ENCODE measurements at regions not wholly inside any gene's neighbourhood (a gene's known extent, or its start where the extent isn't known, plus 50 kb on each side); places are given as distances from the start of the nearest gene placed in this dataset.

GRCh38 chr13:68851026-68851425 is 1256.6 kb upstream of the ATXN8OS start:
- TF ChIP-seq EZH2 (IDR thresholded peaks at IDR 0.05; ENCODE audit: low read length, missing control alignments), result no peak
- no peak for TF ChIP-seq CTCF (conservative IDR thresholded peaks at IDR 0.05 in 1 of 2, IDR thresholded peaks at IDR 0.05 in 1 of 2; ENCODE audit: low read depth in 1 of 2, low read length in 2 of 2)

Measured in fibroblast of lung (primary cell).